ENCODE measurements at regions not wholly inside any gene's neighbourhood (a gene's known extent, or its start where the extent isn't known, plus 50 kb on each side); places are given as distances from the start of the nearest gene placed in this dataset.
A peak's percentile ranks its signal among the peaks of the same experiment; 100 is the strongest.
"Not testable (repeated sequence)": the region's sequence is repeated elsewhere in the genome, so short reads cannot be mapped to it uniquely, and the experiment has no call there.

DNA sequence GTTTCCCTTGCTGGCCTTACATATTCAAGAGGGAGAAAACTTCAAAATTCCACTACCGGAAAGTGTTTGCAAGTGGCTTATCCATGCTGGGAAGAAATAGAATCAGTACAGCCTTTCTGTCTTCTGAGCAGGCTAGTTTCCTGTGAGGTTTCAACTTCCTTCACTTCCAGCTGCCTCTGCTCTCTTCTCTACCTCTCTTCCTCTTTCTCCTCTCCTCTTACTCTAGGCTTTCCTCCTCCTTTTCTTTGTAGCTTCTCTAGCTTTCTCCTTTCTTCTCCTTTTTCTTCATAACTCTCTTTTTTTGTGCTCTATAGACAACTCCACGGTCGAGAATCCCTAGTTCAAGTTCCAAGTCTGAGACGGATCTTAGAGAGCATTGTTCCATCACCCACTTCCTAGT is 421.8 kb downstream of the ETS1 start:
- no peak for DNase-seq (ENCODE audit: low read depth in 4 of 4, low spot score in 1 of 4)

DNA sequence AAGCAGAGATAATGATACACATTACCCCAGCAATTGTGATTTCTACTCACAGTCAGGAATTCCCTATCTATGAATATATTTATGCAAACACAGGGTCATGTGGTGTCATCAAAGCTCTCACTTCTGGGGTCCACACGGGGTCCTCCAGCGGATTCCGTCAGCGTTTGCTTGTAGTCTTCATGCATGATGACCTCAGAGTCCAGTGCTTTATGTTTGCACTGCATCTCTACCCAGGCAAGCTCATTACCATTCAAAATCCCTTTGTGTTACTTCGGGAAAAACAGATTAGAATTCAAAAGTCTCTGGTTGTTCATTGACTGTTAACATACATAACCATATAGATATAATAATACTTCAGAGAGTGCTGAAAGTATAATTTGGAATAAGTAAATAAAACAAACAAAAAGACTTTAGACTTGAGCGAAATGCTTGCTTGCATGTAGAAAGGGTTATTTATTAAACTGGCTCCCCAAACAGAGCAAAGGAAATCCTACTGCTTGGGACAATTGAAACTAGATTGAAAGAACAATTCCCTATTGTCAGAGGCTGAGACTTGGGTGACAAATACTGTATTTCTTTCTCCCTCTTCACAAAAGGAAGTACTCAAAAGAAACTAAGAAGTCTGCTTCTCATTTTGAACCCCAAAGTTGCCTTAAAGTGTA is 423.1 kb downstream of the ETS1 start:
- DNase-seq (ENCODE audit: low read depth in 4 of 4, low spot score in 1 of 4) = no peak

- DNase-seq (ENCODE audit: low read depth in 4 of 4, low spot score in 1 of 4) = no peak
These were observed 425.4 kb downstream of the ETS1 start for GRCh38 chr11:128161994-128162393.

DNA sequence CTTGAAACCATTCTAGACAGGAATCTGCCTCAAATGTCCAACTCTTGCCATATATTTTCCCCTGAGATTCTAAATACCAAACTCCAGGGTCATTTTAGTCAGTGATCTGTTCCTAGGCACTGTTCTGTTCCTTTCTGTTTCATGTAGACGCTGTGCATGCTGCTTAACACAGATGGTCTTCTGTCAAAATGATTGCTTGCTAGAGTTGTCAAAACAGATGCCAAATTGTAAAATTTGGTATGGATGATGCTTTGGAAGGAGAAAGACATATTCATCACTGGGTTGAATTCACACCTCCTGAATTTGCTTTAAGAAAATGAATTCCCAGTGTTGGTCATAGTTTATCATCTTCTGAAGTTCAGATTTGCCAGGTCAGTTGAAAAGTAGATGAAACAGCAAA is 425.9 kb downstream of the ETS1 start:
- DNase-seq (ENCODE audit: low read depth in 4 of 4, low spot score in 1 of 4) = no peak

GRCh38 chr11:128158860-128159259 is 428.5 kb downstream of the ETS1 start:
- no peak for DNase-seq (ENCODE audit: low read depth in 4 of 4, low spot score in 1 of 4)

DNA sequence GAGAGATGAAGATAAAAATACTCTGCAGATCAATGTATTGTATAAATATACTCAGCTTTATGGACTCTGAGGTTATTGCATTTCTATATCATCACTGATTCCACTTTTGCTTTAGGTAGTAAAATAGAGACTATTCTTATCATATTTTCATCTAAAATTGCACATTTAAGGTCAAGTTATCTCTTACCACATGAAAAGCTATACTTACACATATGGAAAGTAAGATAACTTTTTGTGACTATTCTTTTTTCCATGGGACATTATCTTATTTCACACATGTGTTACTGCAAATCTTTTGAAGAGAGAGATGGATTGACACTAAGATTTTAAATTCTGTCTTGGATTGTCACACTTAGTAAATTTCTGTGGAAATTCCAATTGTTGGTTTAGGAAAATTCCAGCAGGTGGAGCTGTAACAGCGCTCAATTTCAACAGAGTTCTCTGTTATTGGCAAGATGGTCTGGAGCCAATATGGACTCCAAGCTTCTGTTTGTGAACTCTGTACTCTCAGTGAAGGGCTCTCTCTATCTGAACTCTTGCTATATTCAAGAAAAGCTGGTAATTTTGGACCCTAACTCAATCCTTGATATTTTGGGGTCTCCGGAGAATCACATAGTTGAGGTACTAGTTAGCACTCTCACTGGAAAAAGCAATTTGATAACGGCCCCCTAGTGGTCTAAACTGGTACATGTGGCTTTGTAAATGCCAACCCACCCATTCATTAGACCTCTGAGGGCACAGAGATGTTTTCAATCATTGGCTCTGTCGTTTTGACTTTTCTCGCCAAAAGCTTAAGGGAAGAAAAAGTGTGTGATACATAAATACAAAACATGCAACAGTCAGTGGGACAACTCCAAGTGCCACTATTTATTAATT is 429.7 kb downstream of the ETS1 start:
- peak; percentile 20 to 47 (median 38) for DNase-seq (ENCODE audit: low read depth in 4 of 4, low spot score in 1 of 4)

GRCh38 chr11:128156486-128156885 is 430.9 kb downstream of the ETS1 start:
- no peak for DNase-seq (ENCODE audit: low read depth in 4 of 4, low spot score in 1 of 4)

- no peak for DNase-seq (ENCODE audit: low read depth in 4 of 4, low spot score in 1 of 4)
These were observed 431.8 kb downstream of the ETS1 start for GRCh38 chr11:128155590-128155989.

- no peak for DNase-seq (ENCODE audit: low read depth in 4 of 4, low spot score in 1 of 4)
These were observed 433.7 kb downstream of the ETS1 start for GRCh38 chr11:128153697-128154048.

DNA sequence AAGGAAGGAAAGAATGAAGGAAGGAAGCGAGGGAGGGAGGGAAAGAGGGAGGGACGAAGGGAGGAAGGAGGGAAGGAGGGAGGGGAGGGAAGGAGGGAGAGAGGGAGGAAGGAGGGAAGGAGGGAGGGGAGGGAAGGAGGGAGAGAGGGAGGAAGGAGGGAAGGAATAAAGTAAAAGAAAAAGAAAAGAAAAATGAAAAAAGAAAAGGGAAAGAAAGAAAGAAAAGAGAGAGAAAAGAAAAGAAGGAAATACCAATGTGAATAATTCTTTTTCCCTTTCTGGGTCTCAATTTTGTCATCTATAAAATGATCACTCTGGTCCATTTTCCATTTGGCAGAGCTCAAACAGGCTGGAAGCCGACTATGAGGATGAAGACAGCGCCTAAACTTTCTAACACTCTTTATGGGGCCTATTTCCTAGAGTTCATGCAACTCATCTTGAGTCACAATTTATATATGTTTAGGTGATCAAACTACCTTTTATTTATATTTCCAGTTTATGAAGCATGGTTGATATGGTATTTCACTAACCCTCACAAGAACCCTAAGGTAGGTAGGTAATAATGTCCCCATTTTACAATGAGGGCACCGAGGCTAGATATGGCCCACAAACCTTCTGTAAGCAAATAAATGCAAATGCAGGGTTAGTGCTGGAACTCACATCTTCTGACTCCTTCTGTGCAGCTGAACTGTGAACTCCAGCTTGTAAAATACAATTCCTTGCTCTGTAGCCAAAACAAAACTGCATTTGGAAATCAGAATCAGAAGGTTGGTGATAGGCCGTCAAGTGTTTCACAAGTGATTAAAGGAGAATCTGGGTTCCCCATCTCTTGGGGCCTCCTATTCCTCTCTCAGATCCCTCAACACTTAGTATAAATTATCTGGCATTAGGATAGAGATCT is 434.3 kb downstream of the ETS1 start:
- no peak for DNase-seq (ENCODE audit: low read depth in 4 of 4, low spot score in 1 of 4)

- no peak for DNase-seq (ENCODE audit: low read depth in 4 of 4, low spot score in 1 of 4)
These were observed 435.6 kb downstream of the ETS1 start for GRCh38 chr11:128151780-128152179.

- no peak for DNase-seq (ENCODE audit: low read depth in 4 of 4, low spot score in 1 of 4)
These were observed 436.0 kb downstream of the ETS1 start for GRCh38 chr11:128151338-128151737.

DNA sequence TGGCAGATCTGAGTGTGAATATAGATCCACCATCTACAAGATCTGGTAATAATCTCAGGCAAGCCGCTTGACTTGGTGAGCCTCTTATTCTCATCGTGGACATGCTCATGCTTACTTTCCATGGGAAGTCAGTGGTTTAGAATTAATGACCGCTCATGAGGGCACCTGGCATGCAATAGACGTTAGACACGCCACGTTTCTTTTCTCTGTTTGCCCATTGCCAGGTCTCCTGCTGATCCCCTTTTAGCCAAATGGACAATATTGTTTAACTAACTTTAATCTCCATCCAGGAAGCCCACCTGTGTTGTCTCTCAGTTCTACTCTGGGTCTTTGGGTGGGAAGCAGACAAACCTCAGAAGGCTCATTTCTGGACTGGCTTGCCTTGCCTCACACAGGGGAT is 439.1 kb downstream of the ETS1 start:
- DNase-seq (ENCODE audit: low read depth in 4 of 4, low spot score in 1 of 4) = no peak

DNA sequence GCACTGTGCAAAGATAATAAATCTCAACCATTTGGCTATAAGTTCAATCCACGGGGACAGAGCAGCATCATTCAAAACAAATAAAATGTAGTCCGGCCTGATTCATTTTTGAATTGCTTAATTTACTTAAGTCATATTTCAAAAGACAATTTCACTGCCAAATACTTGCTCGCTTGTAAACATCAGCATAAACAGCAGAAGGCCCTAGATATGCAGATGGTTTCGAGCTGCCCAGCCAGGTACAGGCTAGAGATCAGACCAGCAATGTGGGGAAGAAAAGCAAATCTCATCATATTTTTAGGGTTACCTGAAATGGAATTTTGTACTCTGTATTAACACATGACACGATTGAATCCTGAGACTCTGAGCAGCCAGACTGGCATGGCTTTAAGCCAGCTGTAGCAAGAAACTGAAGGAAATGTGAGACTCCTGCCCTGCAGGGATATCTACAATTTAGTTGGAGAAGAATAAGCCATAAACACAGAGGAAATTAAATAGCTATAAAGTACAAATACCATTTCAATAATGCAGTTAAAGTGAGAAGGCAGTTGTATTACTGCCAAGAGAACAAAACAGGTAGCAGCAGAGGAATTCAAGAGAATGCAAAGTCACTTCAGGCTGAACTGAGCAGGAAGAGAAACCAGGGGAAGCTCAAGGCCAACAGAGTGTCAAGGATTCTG is 440.3 kb downstream of the ETS1 start:
- DNase-seq (ENCODE audit: low read depth in 4 of 4, low spot score in 1 of 4) = no peak

DNA sequence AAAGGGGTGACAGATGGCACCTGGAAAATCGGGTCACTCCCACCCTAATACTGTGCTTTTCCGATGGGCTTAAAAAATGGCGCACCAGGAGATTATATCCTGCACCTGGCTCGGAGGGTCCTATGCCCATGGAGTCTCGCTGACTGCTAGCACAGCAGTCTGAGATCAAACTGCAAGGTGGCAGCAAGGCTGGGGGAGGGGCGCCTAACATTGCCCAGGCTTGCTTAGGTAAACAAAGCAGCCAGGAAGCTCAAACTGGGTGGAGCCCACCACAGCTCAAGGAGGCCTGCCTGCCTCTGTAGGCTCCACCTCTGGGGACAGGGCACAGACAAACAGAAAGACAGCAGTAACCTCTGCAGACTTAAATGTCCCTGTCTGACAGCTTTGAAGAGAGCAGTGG is 447.1 kb downstream of the ETS1 start:
- DNase-seq (ENCODE audit: low read depth in 4 of 4, low spot score in 1 of 4) = not testable (repeated sequence)

DNA sequence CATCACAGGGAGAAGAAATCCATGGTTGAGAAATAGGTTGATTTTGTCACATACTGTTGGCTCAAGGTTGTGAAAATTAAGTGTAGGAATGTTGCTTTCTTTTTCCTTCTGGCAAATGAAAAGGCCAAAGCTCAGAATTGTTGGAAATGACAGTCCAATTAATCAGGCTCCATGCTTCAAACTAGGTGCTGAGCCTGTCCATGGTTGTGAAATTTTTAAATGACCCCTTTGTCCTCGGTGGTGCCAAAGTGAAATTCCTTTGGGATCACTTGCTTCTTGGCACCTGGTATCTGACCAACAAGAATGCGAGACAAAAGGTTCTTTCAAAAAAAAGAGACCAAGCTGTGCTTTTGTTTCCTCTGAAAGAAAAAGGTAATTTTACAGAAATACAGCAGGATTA is 451.9 kb downstream of the ETS1 start:
- DNase-seq (ENCODE audit: low read depth in 4 of 4, low spot score in 1 of 4) = no peak

GRCh38 chr11:128133501-128133900 is 453.9 kb downstream of the ETS1 start:
- DNase-seq (ENCODE audit: low read depth in 4 of 4, low spot score in 1 of 4) = no peak

DNA sequence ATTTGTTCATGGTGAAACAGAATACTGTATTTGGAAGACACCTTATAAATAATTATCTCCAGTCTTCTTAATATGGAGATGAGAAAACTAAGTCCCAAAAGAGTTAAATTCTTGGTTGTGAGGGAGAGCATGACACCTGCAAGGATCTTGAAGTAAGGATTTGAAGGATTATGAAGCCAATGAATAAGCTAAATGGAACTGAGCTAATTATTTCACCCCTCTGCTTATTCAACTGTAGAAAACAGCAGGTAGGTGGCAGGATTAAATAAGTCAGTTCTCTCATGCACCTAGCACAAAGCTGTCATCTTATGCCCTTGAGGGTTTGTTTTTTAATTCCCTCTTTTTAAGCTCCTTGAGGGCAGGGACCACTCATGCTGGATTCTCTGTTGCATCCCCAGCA is 457.3 kb downstream of the ETS1 start:
- no peak for DNase-seq (ENCODE audit: low read depth in 4 of 4, low spot score in 1 of 4)

GRCh38 chr11:128125723-128126122 is 461.6 kb downstream of the ETS1 start:
- no peak for DNase-seq (ENCODE audit: low read depth in 4 of 4, low spot score in 1 of 4)

DNA sequence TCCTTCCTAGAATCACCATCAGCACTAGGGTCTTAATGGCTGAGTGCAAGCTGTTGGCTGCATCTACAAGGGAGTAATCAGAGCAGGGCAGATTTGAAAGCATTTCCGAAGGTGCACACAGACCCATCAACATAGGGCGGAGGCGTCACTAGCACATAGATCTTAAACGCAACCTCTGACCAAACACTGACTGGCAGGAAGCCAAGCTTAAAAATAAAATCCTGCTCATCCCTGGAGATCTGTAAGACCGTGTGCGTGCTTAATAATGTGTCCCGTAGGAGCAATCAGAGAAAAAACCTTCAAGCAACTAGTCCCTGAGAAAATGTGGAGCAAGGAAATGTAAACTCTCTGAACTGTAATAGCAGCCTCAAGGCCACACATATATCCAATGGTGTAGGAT is 470.5 kb downstream of the ETS1 start:
- no peak for DNase-seq (ENCODE audit: low read depth in 4 of 4, low spot score in 1 of 4)

- no peak for DNase-seq (ENCODE audit: low read depth in 4 of 4, low spot score in 1 of 4)
These were observed 470.9 kb downstream of the ETS1 start for GRCh38 chr11:128116447-128116846.

Data from stimulated activated CD4-positive, alpha-beta T cell treated with anti-CD3 and anti-CD28 coated beads, Interleukin-1b, Interleukin-23, amount 100 ng/mL, for 24 hours (primary cell).